GM21367 (cell line): ENCODE measurements at regions not wholly inside any gene's neighbourhood (a gene's known extent, or its start where the extent isn't known, plus 50 kb on each side); places are given as distances from the start of the nearest gene placed in this dataset.
"Not testable (repeated sequence)": the region's sequence is repeated elsewhere in the genome, so short reads cannot be mapped to it uniquely, and the experiment has no call there.

Experiments
- ATAC-seq: cut with Tn5 transposase; IDR thresholded peaks from one replicate; pipeline ENCODE4 v1.9.1; 2021; ENCODE audit not compliant: unreplicated experiment

GRCh38 chr6:141463237-141463977 is 669.3 kb upstream of the GJE1 start:
- peak; percentile 85 for ATAC-seq

- no peak for ATAC-seq
Observed at GRCh38 chr6:141460743-141461484, 671.8 kb upstream of the GJE1 start.

GRCh38 chr6:141460245-141460644 is 672.5 kb upstream of the GJE1 start:
- ATAC-seq = not testable (repeated sequence)

GRCh38 chr6:141457984-141458383 is 674.7 kb upstream of the GJE1 start:
- not testable (repeated sequence) for ATAC-seq

GRCh38 chr6:141452354-141452686 is 680.4 kb upstream of the GJE1 start:
- no peak for ATAC-seq

- no peak for ATAC-seq
Observed at GRCh38 chr6:141451511-141452353, 681.0 kb upstream of the GJE1 start.

GRCh38 chr6:141451181-141451510 is 681.6 kb upstream of the GJE1 start:
- ATAC-seq = no peak

- no peak for ATAC-seq
Observed at GRCh38 chr6:141445928-141446628, 686.6 kb upstream of the GJE1 start.

- ATAC-seq = no peak
Observed at GRCh38 chr6:141443668-141444289, 688.9 kb upstream of the GJE1 start.

- ATAC-seq = no peak
Observed at GRCh38 chr6:141443032-141443431, 689.7 kb upstream of the GJE1 start.

- ATAC-seq = no peak
Observed at GRCh38 chr6:141439513-141439912, 693.2 kb upstream of the GJE1 start.

GRCh38 chr6:141437685-141438084 is 695.0 kb upstream of the GJE1 start:
- peak; percentile 59 for ATAC-seq

GRCh38 chr6:141437011-141437410 is 695.7 kb upstream of the GJE1 start:
- ATAC-seq = no peak

GRCh38 chr6:141426400-141426980 is 706.2 kb upstream of the GJE1 start:
- no peak for ATAC-seq

GRCh38 chr6:141421378-141421777 is 711.3 kb upstream of the GJE1 start:
- ATAC-seq = no peak

- ATAC-seq = no peak
Observed at GRCh38 chr6:141418076-141418475, 714.6 kb upstream of the GJE1 start.

- ATAC-seq = no peak
Observed at GRCh38 chr6:141415896-141416295, 716.8 kb upstream of the GJE1 start.

- no peak for ATAC-seq
Observed at GRCh38 chr6:141413196-141413595, 719.5 kb upstream of the GJE1 start.

- no peak for ATAC-seq
Observed at GRCh38 chr6:141406761-141407160, 726.0 kb upstream of the GJE1 start.

GRCh38 chr6:141403827-141404226 is 728.9 kb upstream of the GJE1 start:
- no peak for ATAC-seq
